ENCODE measurements at regions not wholly inside any gene's neighbourhood (a gene's known extent, or its start where the extent isn't known, plus 50 kb on each side); places are given as distances from the start of the nearest gene placed in this dataset.

DNA sequence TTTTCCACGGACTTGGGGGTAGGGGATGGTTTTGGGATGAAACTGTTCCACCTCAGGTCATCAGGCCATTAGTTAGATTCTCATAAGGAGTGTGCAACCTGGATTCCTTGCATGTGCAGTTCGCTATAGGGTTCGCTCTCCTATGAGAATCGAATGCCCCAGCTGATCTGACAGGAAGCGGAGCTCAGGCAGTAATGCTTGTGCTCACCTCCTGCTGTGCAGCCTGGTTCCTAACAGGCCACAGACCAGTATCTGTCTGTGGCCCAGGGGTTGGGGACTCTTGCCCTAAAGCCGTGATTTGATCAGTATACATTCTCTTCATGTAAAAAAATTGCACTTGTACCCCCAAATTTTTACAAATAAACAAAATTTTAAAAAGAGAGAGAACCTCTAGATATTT is 219.4 kb upstream of the CPNE8 start:
- DNase-seq: no peak

DNA sequence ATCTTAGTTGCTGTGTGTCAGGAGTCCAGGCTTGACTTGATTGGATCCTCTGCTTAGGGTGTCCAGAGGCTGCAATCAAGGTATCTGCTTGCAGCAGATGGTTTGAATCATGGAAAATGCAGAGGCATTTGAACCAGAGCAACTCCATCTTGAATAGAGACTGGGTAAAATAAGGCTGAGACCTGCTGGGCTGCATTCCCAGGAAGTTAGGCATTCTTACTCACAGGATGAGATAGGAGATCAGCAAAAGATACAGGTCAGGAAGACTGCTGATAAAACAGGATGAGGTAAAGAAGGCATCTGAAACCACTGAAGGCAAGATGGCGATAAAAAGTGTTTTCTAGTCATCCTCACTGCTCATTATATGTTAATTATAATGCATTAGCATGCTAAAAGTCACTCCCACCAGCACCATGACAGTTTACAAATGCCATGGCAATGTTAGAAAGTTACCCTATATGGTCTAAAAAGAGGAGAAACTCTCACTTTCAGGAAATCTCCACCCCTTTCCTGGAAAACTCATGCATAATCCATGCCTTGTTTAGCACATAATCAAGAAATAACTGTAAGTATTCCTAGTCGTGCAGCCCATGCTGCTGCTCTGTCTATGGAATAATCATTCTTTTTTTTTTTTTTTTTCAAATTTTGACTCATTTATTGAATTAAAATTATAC is 218.3 kb upstream of the CPNE8 start:
- DNase-seq: no peak

DNA sequence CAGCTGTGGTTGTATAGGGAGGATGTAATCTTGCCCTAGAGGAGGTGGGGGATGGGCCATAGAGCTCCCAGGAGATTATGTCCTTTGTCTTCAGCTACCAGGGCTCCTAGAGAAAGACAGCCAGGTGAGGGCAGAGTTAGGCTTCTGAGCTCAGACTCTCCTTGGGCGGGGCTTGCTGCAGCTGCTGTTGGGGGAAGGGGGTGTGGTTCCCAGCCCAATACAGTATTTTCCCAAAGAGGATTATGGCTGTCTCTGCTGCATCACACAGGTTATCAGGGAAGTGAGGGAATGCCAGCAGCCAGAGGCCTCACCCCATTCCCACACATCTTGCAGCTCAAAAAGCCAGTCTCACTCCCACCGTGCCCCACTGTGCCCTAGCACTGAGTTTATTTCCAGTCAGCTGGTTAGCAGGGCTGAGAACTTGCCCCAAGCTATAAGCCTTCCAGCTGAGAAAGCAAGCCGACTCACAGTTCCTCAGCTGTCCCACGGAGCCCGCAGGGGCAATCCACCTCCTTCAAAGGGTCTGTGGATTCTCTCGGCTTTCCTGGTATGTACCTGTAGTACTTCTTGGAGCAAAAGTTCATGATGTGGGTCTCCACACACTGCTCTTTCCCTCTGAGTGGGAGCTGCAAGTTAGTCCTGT is 217.3 kb upstream of the CPNE8 start:
- no peak for DNase-seq

DNA sequence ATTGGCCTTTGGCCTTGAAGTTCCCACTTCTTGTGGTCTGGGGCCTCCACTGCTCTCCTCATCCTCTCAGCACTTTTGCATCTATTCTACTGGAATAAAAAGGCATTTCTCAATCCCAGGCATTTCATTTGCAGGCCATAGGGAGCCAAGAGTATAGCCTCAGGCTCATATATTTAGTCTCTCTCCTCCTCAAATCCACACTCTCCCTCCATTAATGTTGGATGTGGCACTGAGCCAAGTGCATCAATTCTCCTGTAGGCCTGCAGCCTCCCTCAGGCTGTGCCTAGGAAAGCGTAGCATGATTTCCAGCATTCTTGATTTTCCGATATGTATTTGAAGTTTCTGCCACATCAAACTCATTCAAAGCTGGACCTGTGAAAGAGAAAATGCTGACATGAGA is 211.5 kb upstream of the CPNE8 start:
- DNase-seq: no peak

DNA sequence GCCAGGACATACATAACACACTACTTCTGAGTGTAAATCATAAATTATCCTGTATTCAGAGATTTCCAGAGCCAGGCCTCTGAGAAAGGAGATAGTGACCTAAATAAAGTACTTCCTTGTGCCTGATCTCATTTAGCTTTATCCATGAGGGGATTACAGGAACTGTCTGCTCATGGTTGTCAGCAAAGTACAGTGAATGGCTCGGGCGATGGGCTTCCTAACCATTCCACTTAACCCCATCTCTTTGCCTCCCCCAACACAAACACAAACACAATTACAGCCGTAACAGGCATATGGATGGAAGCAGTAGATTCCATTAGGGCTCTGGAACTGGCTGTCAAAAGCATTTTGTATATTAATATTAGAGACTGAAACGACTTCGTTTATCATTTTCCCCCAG is 206.7 kb upstream of the CPNE8 start:
- no peak for DNase-seq

DNA sequence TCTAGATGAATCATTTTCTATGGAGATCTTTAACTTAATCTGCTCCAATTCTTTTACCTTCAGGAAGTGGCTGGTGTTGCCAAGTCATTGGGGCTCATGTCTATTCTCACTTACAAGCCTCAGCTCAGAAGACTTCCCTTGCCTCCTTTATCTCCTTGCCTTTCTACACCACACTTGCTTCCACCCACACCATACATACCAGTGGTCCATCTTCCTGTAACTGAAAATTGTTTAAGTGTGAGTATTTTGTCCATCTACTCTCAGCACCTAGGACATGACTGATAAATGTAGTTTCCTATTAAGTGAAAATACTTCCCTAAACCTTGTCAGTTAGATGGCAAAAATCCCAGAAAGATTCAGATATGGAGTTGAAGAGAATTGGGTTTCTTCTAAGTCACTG is 199.7 kb upstream of the CPNE8 start:
- DNase-seq: no peak

DNA sequence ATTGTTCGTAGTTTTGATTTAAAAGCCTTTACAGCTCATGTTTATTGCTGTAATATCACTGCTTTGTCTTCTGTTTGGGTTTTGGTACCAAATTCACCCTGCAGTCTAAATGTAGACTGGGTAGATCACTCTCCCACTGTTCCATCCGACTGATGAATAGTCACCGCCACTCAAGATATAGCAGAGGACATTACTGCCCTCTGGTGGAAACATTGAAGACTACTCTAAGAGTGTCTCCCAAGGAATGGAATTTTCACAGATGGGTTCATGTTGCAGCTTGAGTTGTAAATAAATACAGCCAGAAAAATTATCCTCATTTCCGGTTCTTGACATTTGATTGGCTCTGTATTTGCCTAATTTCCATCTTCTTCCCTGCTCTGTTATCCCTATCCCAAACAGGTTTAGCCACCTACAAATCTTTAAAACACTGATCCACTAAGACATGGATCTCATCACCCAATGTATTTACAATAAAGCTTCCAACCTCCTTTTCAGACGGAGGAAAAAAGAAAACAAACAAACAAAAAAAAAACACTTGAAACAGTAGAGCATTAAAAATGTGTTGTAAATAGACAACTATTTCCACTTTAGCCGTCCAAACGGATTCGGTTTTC is 198.3 kb upstream of the CPNE8 start:
- DNase-seq: no peak

DNA sequence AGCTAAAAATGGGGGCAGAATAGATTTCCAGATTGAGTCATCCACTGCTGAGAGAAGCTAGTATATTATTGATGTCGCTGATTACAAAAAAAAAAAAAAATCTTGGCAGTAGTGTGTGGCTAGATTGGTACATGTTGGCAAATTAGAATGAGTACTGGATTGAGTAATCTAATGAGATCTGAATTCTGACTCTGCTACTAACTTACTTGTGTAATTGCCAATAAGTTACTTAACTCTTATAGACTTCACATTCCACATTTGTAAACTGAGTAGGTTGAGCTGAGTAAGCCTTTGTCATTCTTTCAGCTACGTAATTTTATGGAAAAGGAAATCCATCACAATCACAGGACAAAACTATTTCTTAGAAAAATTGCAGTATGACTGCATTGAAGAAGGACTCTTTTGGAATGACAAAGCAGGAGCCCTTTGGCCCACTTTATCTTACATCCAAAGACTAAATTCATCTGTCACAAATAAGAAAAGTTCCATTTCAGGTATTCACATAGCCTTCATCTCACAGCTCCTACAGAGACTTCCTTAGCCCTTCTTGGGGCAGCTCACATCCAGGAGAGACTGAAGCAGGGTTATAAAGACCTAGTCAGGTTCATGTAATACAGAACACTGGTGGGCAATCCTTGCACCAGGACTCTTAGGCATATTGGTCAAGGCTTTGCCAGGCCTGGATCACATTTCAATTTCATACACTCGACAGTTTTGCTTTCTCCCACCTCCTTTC is 197.3 kb upstream of the CPNE8 start:
- no peak for DNase-seq

DNA sequence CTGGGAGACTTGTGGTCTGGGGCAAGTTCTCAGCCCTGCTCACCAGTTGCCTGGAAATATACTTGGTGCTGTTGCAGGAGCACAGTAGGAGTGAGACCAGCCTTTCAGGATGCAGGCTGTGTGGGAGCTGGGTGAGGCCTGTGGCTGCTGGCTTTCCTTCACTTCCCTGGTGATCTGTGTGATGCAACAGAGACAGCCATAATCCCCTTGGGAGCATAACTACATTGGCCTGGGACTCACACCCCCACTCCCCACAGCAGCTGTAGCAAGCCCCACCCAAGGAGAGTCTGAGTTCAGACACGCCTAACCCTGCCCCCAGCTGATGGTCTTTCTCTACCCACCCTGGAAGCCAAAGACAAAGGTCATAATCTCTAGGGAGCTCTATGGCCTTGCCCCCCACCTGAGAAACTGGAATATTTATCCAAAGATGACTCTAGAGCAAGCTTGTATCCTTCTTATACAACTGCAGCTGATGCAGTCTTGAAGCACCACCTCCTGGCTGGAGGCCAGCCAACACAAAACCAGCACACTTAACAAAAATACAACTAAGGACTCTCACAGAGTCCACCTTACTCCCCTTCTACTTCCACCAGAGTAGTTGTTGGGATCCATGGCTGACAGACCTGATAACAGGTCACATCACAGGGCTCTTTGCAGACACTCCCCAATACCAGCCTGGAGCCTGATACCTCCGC is 190.4 kb upstream of the CPNE8 start:
- no peak for DNase-seq

DNA sequence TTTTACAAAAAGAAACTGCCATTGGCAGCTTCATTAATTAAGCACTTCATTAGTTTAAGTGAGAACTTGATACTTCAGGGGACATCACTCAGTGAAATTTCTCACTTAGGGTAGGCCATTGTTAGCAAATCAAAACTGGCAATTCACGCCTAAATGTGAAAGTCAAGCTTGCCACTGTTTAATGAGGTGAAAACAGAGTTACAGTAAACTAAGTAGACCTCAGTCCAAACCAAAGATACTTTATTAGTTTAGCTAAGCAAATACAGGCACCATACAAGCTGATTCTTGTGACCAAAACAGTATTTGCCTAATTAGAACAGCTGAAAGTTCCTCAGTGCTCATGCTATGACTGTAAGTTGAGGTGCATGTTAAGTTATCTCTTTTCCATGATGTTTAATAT is 176.5 kb upstream of the CPNE8 start:
- no peak for DNase-seq

DNA sequence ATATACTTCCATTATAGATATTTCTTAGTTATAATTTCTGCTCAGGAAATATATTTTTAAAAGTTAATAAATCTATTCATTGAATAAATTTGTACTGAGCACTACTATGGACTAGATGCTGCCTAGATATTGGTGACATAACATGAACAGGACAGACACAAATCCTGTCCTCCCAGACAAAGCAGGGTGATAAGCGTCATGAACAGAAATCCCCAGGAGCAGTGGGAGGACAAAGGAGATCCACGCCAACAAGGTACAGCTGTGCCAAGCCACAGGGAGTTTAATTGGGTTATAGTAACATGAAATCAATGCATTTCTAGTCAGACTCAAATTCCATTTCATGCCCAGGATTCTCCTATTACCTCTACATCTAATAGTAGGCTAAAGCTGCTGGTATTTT is 171.8 kb upstream of the CPNE8 start:
- no peak for DNase-seq

DNA sequence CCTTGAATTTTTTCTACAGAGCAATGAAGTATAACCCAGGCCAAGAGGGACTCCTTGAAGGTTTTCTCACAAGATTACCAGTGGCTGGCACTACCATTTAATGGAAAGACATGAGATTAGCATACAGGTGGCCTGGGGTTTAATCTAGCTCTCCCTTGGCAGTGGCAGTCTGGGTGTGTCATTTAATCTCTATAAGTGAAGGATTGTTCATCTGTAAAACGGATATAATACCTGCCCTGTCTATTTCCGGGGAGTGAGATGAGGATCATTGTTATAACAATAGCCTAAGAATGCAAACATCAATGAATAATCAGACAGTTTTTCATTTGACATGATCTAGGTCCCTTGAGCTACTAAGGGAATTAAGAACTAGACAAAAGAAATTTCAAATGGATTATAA is 168.7 kb upstream of the CPNE8 start:
- no peak for DNase-seq

DNA sequence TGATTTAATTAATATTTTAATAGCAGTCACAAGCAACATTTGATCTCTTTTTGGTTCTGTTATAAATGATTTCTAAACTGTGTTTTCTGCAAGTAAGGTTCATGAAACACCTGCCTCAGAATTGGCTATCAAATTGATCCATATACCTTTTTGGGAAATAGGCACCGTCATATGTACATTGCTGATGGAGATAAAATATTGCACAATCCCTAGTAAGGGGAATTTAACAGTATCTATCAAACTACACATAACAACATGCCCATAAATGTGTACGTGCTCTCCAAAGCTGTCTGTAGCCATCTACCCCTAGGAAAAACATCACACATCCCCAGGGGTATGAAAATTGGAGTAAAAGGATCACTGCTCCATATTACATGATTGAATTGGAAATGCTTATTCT is 167.3 kb upstream of the CPNE8 start:
- DNase-seq: no peak

DNA sequence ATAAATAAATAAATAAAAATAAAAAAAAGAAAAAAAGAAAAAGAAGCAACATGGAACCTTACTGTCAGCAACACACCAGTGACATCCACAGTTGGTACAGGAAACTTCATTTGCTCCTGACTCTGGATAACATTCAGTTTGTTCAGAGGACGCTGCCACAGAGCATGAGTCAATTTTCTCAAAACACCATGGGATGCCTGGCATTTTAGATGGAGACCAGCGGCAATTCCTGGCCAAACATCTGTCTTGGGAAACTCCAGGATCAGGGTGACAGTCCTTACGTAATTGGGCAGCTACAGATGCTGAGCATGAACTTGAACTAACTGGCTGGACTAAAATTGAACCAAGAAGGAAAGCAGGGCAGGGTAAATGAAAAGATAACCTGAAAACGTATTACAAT is 166.2 kb upstream of the CPNE8 start:
- no peak for DNase-seq

DNA sequence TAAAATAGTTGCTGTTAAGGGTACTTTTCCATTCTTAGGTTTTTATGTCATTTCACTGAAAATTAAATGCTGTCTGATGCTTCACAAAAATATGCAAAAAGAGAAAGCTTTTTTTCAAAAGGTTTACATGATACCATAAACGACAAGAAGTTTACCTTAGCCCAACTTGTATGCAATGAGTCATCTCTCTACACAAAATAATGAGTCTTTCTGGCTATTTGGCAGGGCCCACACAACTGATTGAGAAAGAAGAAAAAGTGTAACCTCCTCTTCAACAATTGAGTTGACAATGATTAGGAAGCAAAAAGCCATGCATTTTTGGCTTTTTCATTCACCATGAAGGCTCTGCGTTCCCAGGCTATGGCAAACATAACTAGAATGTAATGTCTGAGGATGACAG is 165.4 kb upstream of the CPNE8 start:
- DNase-seq: no peak

DNA sequence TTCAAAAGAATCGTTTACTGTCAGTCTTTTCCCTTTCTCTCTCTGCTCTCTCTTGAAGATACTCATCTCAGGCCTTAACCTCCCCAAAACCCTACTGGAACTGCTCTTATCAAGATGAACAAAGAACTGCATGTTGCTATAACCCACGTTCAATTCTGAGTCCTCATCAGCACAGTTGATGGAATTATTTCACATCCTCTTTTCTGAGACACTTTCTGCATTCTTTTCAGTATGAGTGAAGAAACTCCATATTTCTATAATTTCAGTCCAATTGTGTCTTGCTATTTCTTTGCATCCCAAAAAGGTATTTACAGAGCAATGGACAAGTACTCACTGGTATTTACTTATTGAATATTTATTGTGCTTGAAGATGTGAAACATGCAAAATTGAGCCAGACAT is 160.1 kb upstream of the CPNE8 start:
- no peak for DNase-seq

DNA sequence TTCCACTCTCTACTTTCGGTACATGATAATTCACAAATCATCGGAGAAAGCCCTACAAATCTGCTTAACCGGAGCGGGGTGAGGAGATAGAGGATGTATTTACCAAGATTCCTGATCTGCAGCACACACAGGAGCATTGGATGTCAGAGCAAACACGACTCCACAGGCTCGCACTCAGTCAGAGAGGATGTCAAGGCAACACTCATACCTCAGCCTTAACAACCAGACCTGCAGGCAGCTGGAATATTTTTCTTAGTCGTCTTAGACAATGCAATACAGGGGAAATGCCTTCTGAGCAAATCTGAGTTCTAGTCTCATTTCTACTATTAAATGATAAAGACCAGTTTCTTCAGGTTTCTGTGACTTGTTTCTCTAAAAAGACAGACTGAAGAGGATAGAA is 159.3 kb upstream of the CPNE8 start:
- no peak for DNase-seq

DNA sequence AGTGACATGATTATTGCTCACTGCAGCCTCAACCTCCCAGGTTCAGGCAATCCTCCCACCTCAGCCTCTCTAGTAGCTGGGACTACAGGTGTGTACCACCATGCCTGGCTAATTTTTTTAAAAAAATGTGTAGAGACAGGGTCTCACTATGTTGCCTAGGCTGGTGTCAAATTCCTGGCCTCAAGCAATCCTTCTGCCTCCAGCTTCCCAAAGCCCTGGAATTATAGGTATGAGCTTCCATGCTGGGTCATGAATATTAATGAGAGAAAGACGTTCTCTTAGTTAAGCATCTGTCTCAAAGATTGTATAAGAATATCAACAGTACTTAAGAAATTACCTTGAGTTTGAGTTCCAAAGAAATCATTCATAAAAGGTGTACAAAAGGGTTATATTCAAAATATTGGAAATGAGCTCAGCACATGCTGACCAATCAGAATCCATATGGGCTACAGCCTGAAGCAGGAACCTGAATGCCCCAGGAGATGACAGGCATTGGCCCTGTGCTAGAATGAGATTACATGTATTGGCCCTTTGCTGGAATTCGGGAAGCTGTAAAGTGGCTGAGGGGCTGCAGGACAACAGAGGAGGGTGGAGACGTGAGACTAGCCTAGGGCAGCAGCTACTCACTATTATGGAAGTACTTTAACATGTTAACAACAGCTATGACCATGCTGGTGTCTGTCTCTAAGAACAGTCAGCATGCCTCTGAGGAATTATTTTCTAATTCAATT is 157.0 kb upstream of the CPNE8 start:
- no peak for DNase-seq

DNA sequence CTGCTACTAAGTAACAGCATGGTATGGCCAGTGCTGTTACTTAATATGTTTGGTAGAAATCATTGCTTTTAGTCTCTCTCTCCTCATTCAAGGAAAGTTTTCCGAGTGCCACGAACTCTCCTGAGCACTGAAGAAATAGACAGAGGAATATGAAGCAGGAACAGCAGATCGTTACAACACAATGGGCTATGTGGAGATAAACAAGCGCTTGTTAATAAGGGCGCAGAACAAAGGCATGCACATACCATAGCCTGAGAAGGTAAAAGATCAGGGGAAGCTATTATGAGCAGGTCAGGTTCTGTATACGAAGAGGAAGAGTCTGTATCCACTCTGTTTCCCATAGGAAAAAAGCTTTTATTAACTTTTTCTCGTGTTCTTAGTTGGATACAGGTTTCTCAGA is 156.2 kb upstream of the CPNE8 start:
- no peak for DNase-seq

DNA sequence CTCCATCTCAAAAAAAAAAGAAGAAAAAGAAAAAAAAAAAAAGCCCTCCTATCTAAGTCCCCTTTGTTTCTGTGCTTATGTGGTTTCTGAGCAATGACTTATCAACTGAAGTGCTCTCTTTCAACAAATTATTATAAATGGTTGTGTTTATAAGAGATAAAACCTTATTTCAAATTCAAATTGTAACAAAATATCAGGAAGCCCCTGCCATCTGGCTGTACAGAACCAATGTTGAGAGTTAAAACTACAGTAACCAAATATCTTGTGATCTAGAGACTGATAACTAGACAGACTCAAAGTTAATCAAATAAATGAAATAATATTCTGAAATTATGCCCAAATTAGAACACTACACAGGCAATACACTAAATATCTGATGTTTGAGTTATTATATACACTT is 143.0 kb upstream of the CPNE8 start:
- no peak for DNase-seq

DNA sequence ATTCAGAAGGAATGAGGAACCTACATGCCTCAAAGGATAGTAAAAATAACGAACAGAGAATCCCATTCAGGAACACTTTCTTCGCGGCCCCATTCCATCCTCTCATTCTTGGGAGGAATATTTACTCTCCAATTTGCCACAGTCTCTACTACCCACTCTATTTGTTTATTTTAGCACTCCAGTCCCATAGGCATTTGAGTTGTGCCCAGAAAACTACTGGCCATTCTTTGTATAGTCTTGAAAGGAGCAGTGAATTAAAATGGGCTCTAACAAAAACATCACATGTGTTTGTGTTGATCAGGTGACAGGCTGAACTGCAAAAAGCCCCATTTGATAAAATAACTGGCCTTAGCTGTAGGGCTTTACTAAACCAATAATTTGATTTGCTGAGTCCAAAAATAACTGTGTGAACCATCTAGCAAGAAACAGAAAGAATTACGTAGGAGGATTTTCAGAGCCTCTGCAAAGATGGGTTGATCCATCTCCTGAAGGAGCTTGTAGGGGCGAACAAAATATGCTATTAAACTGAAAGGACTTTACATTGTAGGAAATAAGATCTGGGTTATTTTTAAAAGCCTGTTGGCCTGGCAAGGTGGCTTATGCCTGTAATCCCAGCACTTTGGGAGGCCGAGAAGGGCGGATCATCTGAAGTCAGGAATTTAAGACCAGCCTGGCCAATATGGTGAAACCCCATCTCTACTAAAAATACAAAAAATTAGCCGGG is 142.3 kb upstream of the CPNE8 start:
- DNase-seq: no peak

DNA sequence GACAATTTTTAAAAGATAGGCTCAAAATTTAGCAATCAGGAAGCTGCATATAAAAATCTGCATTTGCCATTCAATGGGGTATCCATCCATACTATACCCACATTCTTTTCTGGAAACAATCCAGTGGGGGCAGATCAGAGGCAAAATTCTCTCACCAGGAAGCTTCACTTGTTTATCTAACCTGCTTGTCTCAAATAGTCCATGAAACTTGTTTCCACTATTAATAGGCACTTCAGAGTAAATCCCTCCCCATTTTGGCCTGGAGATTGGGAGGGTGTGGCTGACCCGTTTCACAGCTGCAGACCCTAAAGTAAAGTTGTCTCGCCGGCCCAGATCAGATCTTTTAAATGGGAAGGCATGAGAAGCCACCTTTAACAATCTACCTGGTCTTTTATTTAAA is 139.4 kb upstream of the CPNE8 start:
- DNase-seq: no peak

Measured in activated effector memory CD4-positive, alpha-beta T cell treated with anti-CD3 and anti-CD28 coated beads, Interleukin-2, amount 50 U/mL, for 16 hours (primary cell).